ENCODE measurements at regions not wholly inside any gene's neighbourhood (a gene's known extent, or its start where the extent isn't known, plus 50 kb on each side); places are given as distances from the start of the nearest gene placed in this dataset.

DNA sequence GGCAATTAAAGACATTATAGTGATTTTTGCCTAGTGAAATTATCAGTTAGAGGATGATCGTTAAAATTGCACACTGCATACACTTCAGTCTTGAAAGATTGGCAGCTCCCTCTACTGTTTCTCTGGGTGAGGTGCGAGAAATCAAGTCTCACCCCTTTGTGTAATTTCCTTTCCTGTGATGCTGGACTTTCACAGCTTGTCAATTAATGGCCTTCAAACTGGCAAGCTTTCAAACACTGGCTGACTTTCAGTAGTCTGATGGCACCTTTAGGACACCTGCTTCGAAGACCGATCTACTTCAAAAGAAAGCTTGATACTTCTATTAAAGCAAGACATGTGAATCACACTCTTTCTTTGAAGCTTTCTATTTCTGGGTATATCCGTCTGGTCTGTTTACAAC, 706.7 kb upstream of the PTPRD start:
- Histone ChIP-seq H3K9me3 (ENCODE audit: control insufficient read depth in 5 of 5, low read length in 5 of 5) (no peaks in the 10 kb centered on the region), H3K9ac (ENCODE audit: low read length in 5 of 5) (no peak overlapping the region), H3K27ac (ENCODE audit: low read depth, low read length) (no peak overlapping the region), H3K4me1 (ENCODE audit: control insufficient read depth in 5 of 5, insufficient read depth in 5 of 5, low read length in 5 of 5) (no peaks in the 10 kb centered on the region), H3K27me3 (ENCODE audit: control insufficient read depth in 5 of 5, insufficient read depth in 4 of 5, low read length in 5 of 5) (no peaks in the 10 kb centered on the region), H3K4me3 (ENCODE audit: low read depth in 1 of 5, low read length in 5 of 5) (no peak overlapping the region), H3K36me3 (ENCODE audit: control insufficient read depth in 5 of 5, insufficient read depth in 5 of 5, low read length in 5 of 5) (no peaks in the 10 kb centered on the region)

DNA sequence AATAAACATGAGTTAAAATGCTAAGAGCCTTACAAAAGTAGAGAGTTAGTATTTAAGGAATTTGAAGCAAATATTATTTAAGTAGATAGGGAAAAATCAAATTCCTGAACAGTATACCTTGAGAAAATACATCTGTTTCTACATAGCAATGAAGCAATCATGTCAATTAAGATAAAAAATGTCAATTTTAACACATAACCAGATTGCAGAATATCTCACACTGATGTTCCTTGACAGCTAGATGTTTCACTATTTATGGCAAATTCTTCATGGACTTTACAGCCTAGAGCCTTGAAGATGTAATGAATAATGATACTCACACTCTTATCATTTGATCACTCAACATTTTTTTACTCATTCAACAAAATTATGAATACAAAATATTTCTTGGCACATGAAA, 708.2 kb upstream of the PTPRD start:
- H3K27ac ChIP-seq (ENCODE audit: low read depth, low read length) = no peak overlapping the region
- no peaks in the 10 kb centered on the region for H3K4me1 ChIP-seq (ENCODE audit: control insufficient read depth in 5 of 5, insufficient read depth in 5 of 5, low read length in 5 of 5)
- H3K9me3 ChIP-seq (ENCODE audit: control insufficient read depth in 5 of 5, low read length in 5 of 5) = no peaks in the 10 kb centered on the region
- H3K4me3 ChIP-seq (ENCODE audit: low read depth in 1 of 5, low read length in 5 of 5) = no peak overlapping the region
- no peak overlapping the region for H3K9ac ChIP-seq (ENCODE audit: low read length in 5 of 5)
- no peaks in the 10 kb centered on the region for H3K36me3 ChIP-seq (ENCODE audit: control insufficient read depth in 5 of 5, insufficient read depth in 5 of 5, low read length in 5 of 5)
- no peaks in the 10 kb centered on the region for H3K27me3 ChIP-seq (ENCODE audit: control insufficient read depth in 5 of 5, insufficient read depth in 4 of 5, low read length in 5 of 5)

DNA sequence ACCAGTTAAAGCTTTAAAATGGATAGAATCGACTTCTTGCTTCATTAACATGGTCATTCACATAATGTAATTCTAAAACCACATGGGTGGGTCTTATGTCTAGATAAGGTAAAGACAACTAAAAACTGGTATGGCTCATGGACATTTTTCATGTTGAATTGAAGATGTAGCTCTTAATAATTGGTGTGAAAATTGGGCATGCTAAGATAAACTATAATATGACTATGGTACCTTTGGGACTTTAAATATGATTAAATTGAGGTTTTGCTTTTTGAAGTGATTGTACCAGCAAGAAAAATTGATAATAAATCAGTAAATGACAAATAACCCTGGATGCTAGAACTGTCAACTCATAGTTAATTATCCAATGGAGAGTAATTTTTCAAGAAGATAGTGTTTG, 710.7 kb upstream of the PTPRD start:
- Histone ChIP-seq H3K27me3 (ENCODE audit: control insufficient read depth in 5 of 5, insufficient read depth in 4 of 5, low read length in 5 of 5) (no peaks in the 10 kb centered on the region), H3K9ac (ENCODE audit: low read length in 5 of 5) (no peak overlapping the region), H3K36me3 (ENCODE audit: control insufficient read depth in 5 of 5, insufficient read depth in 5 of 5, low read length in 5 of 5) (no peaks in the 10 kb centered on the region), H3K4me1 (ENCODE audit: control insufficient read depth in 5 of 5, insufficient read depth in 5 of 5, low read length in 5 of 5) (no peaks in the 10 kb centered on the region), H3K27ac (ENCODE audit: low read depth, low read length) (no peak overlapping the region), H3K4me3 (ENCODE audit: low read depth in 1 of 5, low read length in 5 of 5) (no peak overlapping the region), H3K9me3 (ENCODE audit: control insufficient read depth in 5 of 5, low read length in 5 of 5) (no peaks in the 10 kb centered on the region)

DNA sequence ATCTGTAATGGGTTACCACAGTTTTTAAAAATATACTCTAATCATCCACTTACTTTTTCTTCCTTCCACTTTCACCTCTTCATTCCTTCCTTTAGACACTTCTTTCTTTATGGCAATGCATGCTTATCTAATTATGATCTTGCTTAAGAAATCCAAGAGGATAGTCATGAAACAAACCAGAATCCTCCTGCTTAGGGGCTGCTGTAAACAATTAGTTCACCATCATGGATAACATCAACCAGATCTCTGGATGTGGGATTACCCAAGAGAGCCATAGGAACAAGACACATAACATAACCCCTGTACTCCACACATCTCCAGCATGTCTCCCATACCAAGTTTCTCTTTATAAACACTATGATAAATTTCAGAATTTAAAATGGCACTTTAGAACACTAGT, 713.4 kb upstream of the PTPRD start:
- no peak overlapping the region for H3K9ac ChIP-seq (ENCODE audit: low read length in 5 of 5)
- H3K4me3 ChIP-seq (ENCODE audit: low read depth in 1 of 5, low read length in 5 of 5) = no peak overlapping the region
- no peaks in the 10 kb centered on the region for H3K36me3 ChIP-seq (ENCODE audit: control insufficient read depth in 5 of 5, insufficient read depth in 5 of 5, low read length in 5 of 5)
- no peaks in the 10 kb centered on the region for H3K4me1 ChIP-seq (ENCODE audit: control insufficient read depth in 5 of 5, insufficient read depth in 5 of 5, low read length in 5 of 5)
- no peak overlapping the region for H3K27ac ChIP-seq (ENCODE audit: low read depth, low read length)
- H3K27me3 ChIP-seq (ENCODE audit: control insufficient read depth in 5 of 5, insufficient read depth in 4 of 5, low read length in 5 of 5) = no peaks in the 10 kb centered on the region
- no peaks in the 10 kb centered on the region for H3K9me3 ChIP-seq (ENCODE audit: control insufficient read depth in 5 of 5, low read length in 5 of 5)

DNA sequence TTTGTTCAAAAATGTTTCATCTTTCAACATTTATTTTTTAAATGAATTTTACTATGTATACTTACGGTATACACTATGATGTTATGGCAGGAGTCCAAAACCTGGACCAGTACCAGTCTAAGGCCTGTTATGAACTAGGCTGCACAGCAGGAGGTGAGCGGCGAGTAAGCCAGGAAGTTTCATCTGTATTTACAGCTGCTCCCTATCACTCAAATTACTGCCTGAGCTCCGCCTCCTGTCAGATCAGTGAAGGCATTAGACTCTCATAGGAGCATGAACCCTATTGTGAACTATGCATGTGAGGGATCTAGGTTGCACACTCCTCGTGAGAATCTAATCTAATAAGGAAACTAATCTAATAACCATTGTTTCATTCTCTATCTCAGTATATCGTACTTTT, 715.5 kb upstream of the PTPRD start:
- no peaks in the 10 kb centered on the region for H3K27me3 ChIP-seq (ENCODE audit: control insufficient read depth in 5 of 5, insufficient read depth in 4 of 5, low read length in 5 of 5)
- no peak overlapping the region for H3K27ac ChIP-seq (ENCODE audit: low read depth, low read length)
- H3K9me3 ChIP-seq (ENCODE audit: control insufficient read depth in 5 of 5, low read length in 5 of 5) = no peaks in the 10 kb centered on the region
- H3K4me1 ChIP-seq (ENCODE audit: control insufficient read depth in 5 of 5, insufficient read depth in 5 of 5, low read length in 5 of 5) = no peaks in the 10 kb centered on the region
- no peak overlapping the region for H3K4me3 ChIP-seq (ENCODE audit: low read depth in 1 of 5, low read length in 5 of 5)
- H3K36me3 ChIP-seq (ENCODE audit: control insufficient read depth in 5 of 5, insufficient read depth in 5 of 5, low read length in 5 of 5) = no peaks in the 10 kb centered on the region
- H3K9ac ChIP-seq (ENCODE audit: low read length in 5 of 5) = no peak overlapping the region

DNA sequence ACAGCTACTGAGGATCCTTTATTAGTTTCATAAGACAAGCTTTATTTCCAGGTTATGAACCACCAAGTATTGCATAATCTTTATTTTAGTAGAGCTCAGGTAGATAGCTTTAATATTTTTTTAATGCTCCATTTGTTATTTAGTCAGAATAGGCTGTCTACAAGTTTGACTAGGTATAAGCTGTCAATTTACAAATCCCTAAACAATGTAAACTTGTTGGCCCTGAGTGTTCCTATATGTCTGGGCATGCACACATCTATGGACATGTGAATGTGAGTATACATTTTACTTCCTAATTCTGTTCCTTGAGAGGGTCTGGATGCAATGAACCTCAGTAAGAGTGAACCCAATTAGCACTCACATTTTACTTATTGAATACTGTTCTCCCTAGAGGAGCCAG, 722.2 kb upstream of the PTPRD start:
- Histone ChIP-seq H3K27me3 (ENCODE audit: control insufficient read depth in 5 of 5, insufficient read depth in 4 of 5, low read length in 5 of 5) (no peaks in the 10 kb centered on the region), H3K4me3 (ENCODE audit: low read depth in 1 of 5, low read length in 5 of 5) (no peak overlapping the region), H3K36me3 (ENCODE audit: control insufficient read depth in 5 of 5, insufficient read depth in 5 of 5, low read length in 5 of 5) (no peaks in the 10 kb centered on the region), H3K9ac (ENCODE audit: low read length in 5 of 5) (no peak overlapping the region), H3K9me3 (ENCODE audit: control insufficient read depth in 5 of 5, low read length in 5 of 5) (no peaks in the 10 kb centered on the region), H3K27ac (ENCODE audit: low read depth, low read length) (no peak overlapping the region), H3K4me1 (ENCODE audit: control insufficient read depth in 5 of 5, insufficient read depth in 5 of 5, low read length in 5 of 5) (no peaks in the 10 kb centered on the region)

DNA sequence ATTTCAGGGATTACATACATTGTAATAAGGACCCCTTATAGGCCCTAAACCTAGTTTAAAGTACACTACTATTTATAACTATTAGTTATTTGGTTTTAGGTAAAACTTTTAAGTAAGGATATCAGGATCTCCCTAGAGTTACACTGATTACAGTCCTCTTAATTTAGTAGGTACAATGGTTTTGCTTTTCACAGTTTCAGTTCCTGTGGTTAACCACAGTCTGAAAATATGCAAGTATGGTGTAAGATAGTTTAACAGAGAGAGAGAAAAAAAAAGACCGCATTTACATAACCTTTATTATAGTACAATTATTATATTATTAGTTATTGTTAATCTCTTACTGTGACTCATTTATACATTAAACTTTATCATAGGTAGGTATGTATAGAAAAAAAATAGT, 725.3 kb upstream of the PTPRD start:
- Histone ChIP-seq H3K4me3 (ENCODE audit: low read depth in 1 of 5, low read length in 5 of 5) (no peak overlapping the region), H3K9me3 (ENCODE audit: control insufficient read depth in 5 of 5, low read length in 5 of 5) (no peaks in the 10 kb centered on the region), H3K4me1 (ENCODE audit: control insufficient read depth in 5 of 5, insufficient read depth in 5 of 5, low read length in 5 of 5) (no peaks in the 10 kb centered on the region), H3K9ac (ENCODE audit: low read length in 5 of 5) (no peak overlapping the region), H3K36me3 (ENCODE audit: control insufficient read depth in 5 of 5, insufficient read depth in 5 of 5, low read length in 5 of 5) (no peaks in the 10 kb centered on the region), H3K27ac (ENCODE audit: low read depth, low read length) (no peak overlapping the region), H3K27me3 (ENCODE audit: control insufficient read depth in 5 of 5, insufficient read depth in 4 of 5, low read length in 5 of 5) (no peaks in the 10 kb centered on the region)

DNA sequence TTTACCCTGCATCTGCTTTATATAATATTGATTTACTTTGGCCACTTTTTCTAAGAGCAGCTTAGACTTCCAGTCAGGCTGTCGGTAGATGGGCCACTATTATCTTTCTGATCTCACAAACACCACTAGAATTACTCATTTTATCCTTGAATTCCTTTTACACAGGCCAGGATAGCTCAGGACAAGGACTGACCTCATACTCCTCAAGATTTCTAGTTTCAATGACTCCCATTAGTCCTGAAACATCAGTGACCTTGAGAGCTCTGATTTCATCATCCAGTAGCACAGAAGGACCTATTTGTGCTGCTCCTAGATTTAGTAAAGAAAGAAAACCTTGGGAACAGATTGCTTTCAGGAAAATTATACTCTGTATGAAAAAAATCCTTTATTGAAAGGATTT, 727.9 kb upstream of the PTPRD start:
- Histone ChIP-seq H3K4me3 (ENCODE audit: low read depth in 1 of 5, low read length in 5 of 5) (no peak overlapping the region), H3K9ac (ENCODE audit: low read length in 5 of 5) (no peak overlapping the region), H3K4me1 (ENCODE audit: control insufficient read depth in 5 of 5, insufficient read depth in 5 of 5, low read length in 5 of 5) (no peaks in the 10 kb centered on the region), H3K36me3 (ENCODE audit: control insufficient read depth in 5 of 5, insufficient read depth in 5 of 5, low read length in 5 of 5) (no peaks in the 10 kb centered on the region), H3K27ac (ENCODE audit: low read depth, low read length) (no peak overlapping the region), H3K9me3 (ENCODE audit: control insufficient read depth in 5 of 5, low read length in 5 of 5) (no peaks in the 10 kb centered on the region), H3K27me3 (ENCODE audit: control insufficient read depth in 5 of 5, insufficient read depth in 4 of 5, low read length in 5 of 5) (no peaks in the 10 kb centered on the region)

DNA sequence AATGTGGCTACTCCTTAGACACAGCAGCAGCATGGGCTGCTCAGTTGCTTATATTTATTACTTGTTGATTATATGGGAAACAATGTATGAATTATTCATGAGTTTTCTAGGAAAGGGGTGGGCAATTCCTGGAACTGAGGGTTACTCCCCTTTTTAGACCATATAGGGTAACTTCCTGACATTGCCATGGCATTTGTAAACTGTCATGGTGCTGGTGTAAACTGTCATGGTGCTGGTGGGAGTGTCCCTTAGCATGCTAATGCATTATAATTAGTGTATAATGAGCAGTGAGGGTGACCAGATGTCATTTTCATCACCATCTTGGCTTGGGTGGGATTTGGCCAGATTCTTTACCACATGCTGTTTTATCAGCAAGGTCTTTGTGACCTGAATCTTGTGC, 734.6 kb upstream of the PTPRD start:
- H3K9me3 ChIP-seq (ENCODE audit: control insufficient read depth in 5 of 5, low read length in 5 of 5) = peaks cover 0 to 3% (median 0%) of the 10 kb centered on the region in 5 donors
- H3K4me3 ChIP-seq (ENCODE audit: low read depth in 1 of 5, low read length in 5 of 5) = no peak overlapping the region
- H3K9ac ChIP-seq (ENCODE audit: low read length in 5 of 5) = no peak overlapping the region
- H3K4me1 ChIP-seq (ENCODE audit: control insufficient read depth in 5 of 5, insufficient read depth in 5 of 5, low read length in 5 of 5) = no peaks in the 10 kb centered on the region
- H3K36me3 ChIP-seq (ENCODE audit: control insufficient read depth in 5 of 5, insufficient read depth in 5 of 5, low read length in 5 of 5) = no peaks in the 10 kb centered on the region
- H3K27me3 ChIP-seq (ENCODE audit: control insufficient read depth in 5 of 5, insufficient read depth in 4 of 5, low read length in 5 of 5) = no peaks in the 10 kb centered on the region
- no peak overlapping the region for H3K27ac ChIP-seq (ENCODE audit: low read depth, low read length)

DNA sequence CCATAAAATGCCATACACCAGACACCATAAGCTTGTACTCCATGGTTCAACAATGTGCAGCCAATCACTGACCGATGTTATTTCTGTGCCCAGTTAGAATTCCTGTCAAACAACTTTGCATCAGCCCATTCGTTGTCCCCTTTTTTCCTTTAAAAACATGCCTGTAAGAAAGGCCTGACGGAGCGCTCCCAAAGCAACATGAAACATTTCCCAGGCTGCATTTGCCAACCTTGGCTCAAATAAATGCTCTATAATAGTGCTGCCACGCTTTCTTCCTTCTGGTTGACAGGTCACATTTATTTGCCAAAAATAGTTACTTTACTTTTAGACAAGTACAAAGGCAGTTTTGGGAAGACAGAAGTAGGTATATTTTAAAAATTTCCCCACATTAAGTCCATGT, 735.6 kb upstream of the PTPRD start:
- Histone ChIP-seq H3K4me1 (ENCODE audit: control insufficient read depth in 5 of 5, insufficient read depth in 5 of 5, low read length in 5 of 5) (no peaks in the 10 kb centered on the region), H3K9ac (ENCODE audit: low read length in 5 of 5) (no peak overlapping the region), H3K36me3 (ENCODE audit: control insufficient read depth in 5 of 5, insufficient read depth in 5 of 5, low read length in 5 of 5) (no peaks in the 10 kb centered on the region), H3K27ac (ENCODE audit: low read depth, low read length) (no peak overlapping the region), H3K9me3 (ENCODE audit: control insufficient read depth in 5 of 5, low read length in 5 of 5) (peaks cover 0 to 3% (median 0%) of the 10 kb centered on the region in 5 donors), H3K27me3 (ENCODE audit: control insufficient read depth in 5 of 5, insufficient read depth in 4 of 5, low read length in 5 of 5) (no peaks in the 10 kb centered on the region), H3K4me3 (ENCODE audit: low read depth in 1 of 5, low read length in 5 of 5) (no peak overlapping the region)

DNA sequence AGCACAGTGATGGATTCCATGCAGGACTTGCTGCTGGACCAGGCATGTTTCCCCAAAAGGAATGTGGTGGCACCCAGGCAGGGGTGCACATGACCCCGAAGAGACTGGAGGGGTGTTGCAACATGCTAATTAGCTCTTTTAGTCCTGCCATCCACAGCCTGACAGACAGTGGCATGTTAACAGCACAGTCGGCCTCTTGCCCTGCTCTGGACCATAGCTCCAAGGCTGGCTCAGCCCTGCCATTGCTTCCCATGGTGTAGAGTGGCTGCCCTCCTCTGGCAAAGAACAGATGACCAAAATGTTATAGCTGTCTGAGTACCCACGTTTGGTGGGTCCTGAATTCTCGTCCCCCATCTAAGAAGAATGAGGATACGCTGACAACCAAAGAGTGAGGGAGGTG, 736.4 kb upstream of the PTPRD start:
- H3K9ac ChIP-seq (ENCODE audit: low read length in 5 of 5) = no peak overlapping the region
- no peaks in the 10 kb centered on the region for H3K27me3 ChIP-seq (ENCODE audit: control insufficient read depth in 5 of 5, insufficient read depth in 4 of 5, low read length in 5 of 5)
- no peaks in the 10 kb centered on the region for H3K4me1 ChIP-seq (ENCODE audit: control insufficient read depth in 5 of 5, insufficient read depth in 5 of 5, low read length in 5 of 5)
- H3K4me3 ChIP-seq (ENCODE audit: low read depth in 1 of 5, low read length in 5 of 5) = no peak overlapping the region
- H3K9me3 ChIP-seq (ENCODE audit: control insufficient read depth in 5 of 5, low read length in 5 of 5) = peaks cover 0 to 3% (median 0%) of the 10 kb centered on the region in 5 donors
- no peak overlapping the region for H3K27ac ChIP-seq (ENCODE audit: low read depth, low read length)
- no peaks in the 10 kb centered on the region for H3K36me3 ChIP-seq (ENCODE audit: control insufficient read depth in 5 of 5, insufficient read depth in 5 of 5, low read length in 5 of 5)

Data from subcutaneous abdominal adipose tissue (tissue), 5 donors.